ENCODE measurements at regions not wholly inside any gene's neighbourhood (a gene's known extent, or its start where the extent isn't known, plus 50 kb on each side); places are given as distances from the start of the nearest gene placed in this dataset.

DNA sequence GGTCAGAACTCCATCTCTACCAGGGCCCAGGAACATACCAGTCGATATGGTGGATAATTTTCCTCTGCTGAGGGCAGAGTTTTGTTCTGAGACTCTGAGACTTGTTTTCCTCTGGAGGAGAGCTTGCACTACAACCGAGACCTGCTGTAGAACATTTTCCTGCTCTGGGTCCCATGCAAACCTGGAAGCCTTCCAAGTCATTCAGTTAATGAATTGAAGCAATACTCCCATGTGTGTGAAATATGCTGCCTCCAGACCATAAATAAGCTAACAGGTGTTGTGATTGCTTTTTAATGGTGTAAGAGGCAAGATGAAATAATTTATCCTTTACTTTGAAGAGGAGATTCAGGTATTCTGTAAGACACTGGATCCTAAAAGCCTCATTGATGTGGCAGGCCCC is 372.8 kb downstream of the TMEM167A start:
- no peak for ATAC-seq
- POLR2A ChIA-PET: no interaction called here
- H3K4me1 ChIP-seq (ENCODE audit: control insufficient read depth, insufficient read depth, low read length): no peaks in the 10 kb centered on the region
- no peak for TF ChIP-seq CHD1 (IDR thresholded peaks at IDR 0.05; ENCODE audit: low read depth, low read length)
- no peak for TF ChIP-seq SMAD1 (IDR thresholded peaks at IDR 0.05; ENCODE audit: low read depth, partially characterized antibody)
- TF ChIP-seq, protein P1, sequence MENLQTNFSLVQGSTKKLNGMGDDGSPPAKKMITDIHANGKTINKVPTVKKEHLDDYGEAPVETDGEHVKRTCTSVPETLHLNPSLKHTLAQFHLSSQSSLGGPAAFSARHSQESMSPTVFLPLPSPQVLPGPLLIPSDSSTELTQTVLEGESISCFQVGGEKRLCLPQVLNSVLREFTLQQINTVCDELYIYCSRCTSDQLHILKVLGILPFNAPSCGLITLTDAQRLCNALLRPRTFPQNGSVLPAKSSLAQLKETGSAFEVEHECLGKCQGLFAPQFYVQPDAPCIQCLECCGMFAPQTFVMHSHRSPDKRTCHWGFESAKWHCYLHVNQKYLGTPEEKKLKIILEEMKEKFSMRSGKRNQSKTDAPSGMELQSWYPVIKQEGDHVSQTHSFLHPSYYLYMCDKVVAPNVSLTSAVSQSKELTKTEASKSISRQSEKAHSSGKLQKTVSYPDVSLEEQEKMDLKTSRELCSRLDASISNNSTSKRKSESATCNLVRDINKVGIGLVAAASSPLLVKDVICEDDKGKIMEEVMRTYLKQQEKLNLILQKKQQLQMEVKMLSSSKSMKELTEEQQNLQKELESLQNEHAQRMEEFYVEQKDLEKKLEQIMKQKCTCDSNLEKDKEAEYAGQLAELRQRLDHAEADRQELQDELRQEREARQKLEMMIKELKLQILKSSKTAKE (IDR thresholded peaks at IDR 0.05; ENCODE audit: low read depth, poor library complexity, severe bottlenecking): no peak
- TF ChIP-seq SPI1 (IDR thresholded peaks at IDR 0.05; ENCODE audit: borderline replicate concordance, insufficient read depth, low read depth, low read length): no peak
- TF ChIP-seq RFX5 (IDR thresholded peaks at IDR 0.05; ENCODE audit: low read depth, low read length): no peak
- TF ChIP-seq CHD4 (IDR thresholded peaks at IDR 0.05): no peak
- TF ChIP-seq TCF3 (IDR thresholded peaks at IDR 0.05; ENCODE audit: borderline replicate concordance, insufficient read depth, low read depth, low read length): no peak
- no peak for TF ChIP-seq POLR2AphosphoS2 (IDR thresholded peaks at IDR 0.05; ENCODE audit: low read depth, low read length)
- TF ChIP-seq YBX1 (IDR thresholded peaks at IDR 0.05): no peak
- no peak for TF ChIP-seq NR2F1 (conservative IDR thresholded peaks at IDR 0.05)
- TF ChIP-seq, protein P2, sequence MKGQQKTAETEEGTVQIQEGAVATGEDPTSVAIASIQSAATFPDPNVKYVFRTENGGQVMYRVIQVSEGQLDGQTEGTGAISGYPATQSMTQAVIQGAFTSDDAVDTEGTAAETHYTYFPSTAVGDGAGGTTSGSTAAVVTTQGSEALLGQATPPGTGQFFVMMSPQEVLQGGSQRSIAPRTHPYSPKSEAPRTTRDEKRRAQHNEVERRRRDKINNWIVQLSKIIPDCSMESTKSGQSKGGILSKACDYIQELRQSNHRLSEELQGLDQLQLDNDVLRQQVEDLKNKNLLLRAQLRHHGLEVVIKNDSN (IDR thresholded peaks at IDR 0.05; ENCODE audit: borderline replicate concordance, extremely low read length, insufficient read depth, low read depth, low read length): no peak
- TF ChIP-seq BHLHE40 (IDR thresholded peaks at IDR 0.05; ENCODE audit: borderline replicate concordance in 1 of 2, low read depth in 2 of 2, low read length in 1 of 2): no peak
- TF ChIP-seq ZSCAN29 (IDR thresholded peaks at IDR 0.05): no peak
- intact Hi-C loops (cut with micrococcal nuclease; ENCODE audit: unreplicated experiment): no loop called here
- BruUV-seq (replicated peaks): no TSS peak
- no peak overlapping the region for H3K9ac ChIP-seq (ENCODE audit: control insufficient read depth, insufficient read depth, low read length)
- H3K4me3 ChIP-seq: no peak overlapping the region
- H3K79me2 ChIP-seq (ENCODE audit: control insufficient read depth, insufficient read depth, low read length): no peaks in the 10 kb centered on the region
- no peak overlapping the region for H3K4me2 ChIP-seq (ENCODE audit: control insufficient read depth, insufficient read depth)
- no peak for DNase-seq (ENCODE audit: low read depth, low spot score)
- CTCF ChIA-PET: interaction anchor here (1.1 kb wide), 1 partner anchor 14 kb away, joined by 3 read pairs; no protein-coding TSS in a partner anchor
- no peak overlapping the region for H2AFZ ChIP-seq (ENCODE audit: control insufficient read depth, low read depth, low read length)
- no peak overlapping the region for H3K27ac ChIP-seq (ENCODE audit: control insufficient read depth, insufficient read depth)
- H3K9me3 ChIP-seq (replicated peaks; ENCODE audit: control insufficient read depth, insufficient read depth, low read length): no peaks in the 10 kb centered on the region
- FAIRE-seq: no peak
- no peaks in the 10 kb centered on the region for H3K36me3 ChIP-seq (ENCODE audit: control insufficient read depth in 2 of 2, insufficient read depth in 2 of 2, low read length in 1 of 2)
- H4K20me1 ChIP-seq (ENCODE audit: control insufficient read depth, insufficient read depth): no peaks in the 10 kb centered on the region
- no peaks in the 10 kb centered on the region for H3K27me3 ChIP-seq (replicated peaks in 1 of 2; ENCODE audit: control insufficient read depth in 2 of 2, insufficient read depth in 2 of 2, low read length in 1 of 2)
- SMC1A ChIA-PET (ENCODE audit: uncharacterized antibody, unreplicated experiment): no interaction called here
- in situ Hi-C loops (cut with MboI): no loop called here
- 0% methylated on average over 2 of the region's 2 CpGs for WGBS (ENCODE audit: insufficient coverage, insufficient replicate concordance, low lambda C conversion rate, missing lambda C conversion rate)
- RAD21 ChIA-PET (ENCODE audit: unreplicated experiment): no interaction called here

Data from GM12878 (cell line).